Neuronal stem cell (in vitro differentiated cells): ENCODE measurements at regions not wholly inside any gene's neighbourhood (a gene's known extent, or its start where the extent isn't known, plus 50 kb on each side); places are given as distances from the start of the nearest gene placed in this dataset.

ENCODE experiments used
- DNase-seq: peaks from one replicate; pipeline ENCODE4 v3.0.0-alpha.2; 2013; ENCODE audit warnings: low spot score
- H2AFZ ChIP-seq: one replicate; pipeline ENCODE4 v1.6.1; 2013; ENCODE audit warnings: mild to moderate bottlenecking, low read length, inconsistent platforms
- H2AK5ac ChIP-seq: 2 replicates; pipeline ENCODE4 v1.6.1; 2013; ENCODE audit warnings: low read depth, mild to moderate bottlenecking, inconsistent platforms, low read length, moderate library complexity, mixed read lengths
- H2BK120ac ChIP-seq: 2 replicates; pipeline ENCODE4 v1.6.1; 2013; ENCODE audit warnings: low read depth, mild to moderate bottlenecking, inconsistent platforms, low read length, moderate library complexity, mixed read lengths
- H2BK12ac ChIP-seq: one replicate; pipeline ENCODE4 v1.6.1; 2013; ENCODE audit warnings: low read length, inconsistent platforms
- H2BK15ac ChIP-seq: 2 replicates; pipeline ENCODE4 v1.6.1; 2013; ENCODE audit warnings: mild to moderate bottlenecking, low read length, inconsistent platforms, mixed read lengths
- H2BK5ac ChIP-seq: one replicate; pipeline ENCODE4 v1.6.1; 2013; ENCODE audit warnings: inconsistent platforms, mild to moderate bottlenecking, low read length, moderate library complexity
- H3K14ac ChIP-seq: one replicate; pipeline ENCODE4 v1.6.1; 2013; ENCODE audit warnings: low read length, inconsistent platforms
- H3K18ac ChIP-seq: 2 replicates; pipeline ENCODE4 v1.6.1; 2013; ENCODE audit warnings: low read length, inconsistent platforms
- H3K23ac ChIP-seq: 2 replicates; pipeline ENCODE4 v1.6.1; 2013; ENCODE audit warnings: low read depth, mild to moderate bottlenecking, mixed read lengths, low read length, inconsistent platforms; ENCODE audit not compliant: poor library complexity
- H3K27ac ChIP-seq: replicated peaks from 3 replicates; pipeline ENCODE4 v1.5.1; 2013; ENCODE audit warnings: low read length, inconsistent platforms
- H3K27me3 ChIP-seq, 3 experiments: 2 replicates each; pipeline ENCODE4 v1.6.1; 2013; ENCODE audit warnings: low read length in 3 of 3, mild to moderate bottlenecking in 2 of 3, inconsistent platforms in 1 of 3, low read depth in 1 of 3, mixed read lengths in 1 of 3, moderate library complexity in 1 of 3; ENCODE audit not compliant: control insufficient read depth in 3 of 3, insufficient read depth in 3 of 3
- H3K36me3 ChIP-seq, 2 donors: replicated peaks in 1 of 2; 2 replicates each; pipeline ENCODE4 v1.6.1; 2013; ENCODE audit warnings: low read length in 2 of 2; ENCODE audit not compliant: control insufficient read depth in 2 of 2, insufficient read depth in 2 of 2
- H3K4ac ChIP-seq: 2 replicates; pipeline ENCODE4 v1.6.1; 2013; ENCODE audit warnings: inconsistent platforms, mild to moderate bottlenecking, low read length, moderate library complexity
- H3K4me1 ChIP-seq, 2 donors: 1 replicate in 1 of 2; 2 replicates in 1 of 2; pipeline ENCODE4 v1.6.1; 2013; ENCODE audit warnings: low read length in 2 of 2, low read depth in 1 of 2; ENCODE audit not compliant: control insufficient read depth in 2 of 2, insufficient read depth in 1 of 2
- H3K4me2 ChIP-seq: one replicate; pipeline ENCODE4 v1.6.1; 2013; ENCODE audit warnings: mild to moderate bottlenecking, low read length, inconsistent platforms; ENCODE audit not compliant: insufficient read depth, poor library complexity, severe bottlenecking
- H3K4me3 ChIP-seq, 2 donors: 2 replicates each; pipeline ENCODE4 v1.5.1; 2013; ENCODE audit warnings: low read length in 2 of 2, mild to moderate bottlenecking in 2 of 2, inconsistent platforms in 1 of 2, moderate library complexity in 1 of 2
- H3K79me1 ChIP-seq: one replicate; pipeline ENCODE4 v1.6.1; 2013; ENCODE audit warnings: low read depth, mild to moderate bottlenecking, inconsistent platforms, low read length, moderate library complexity
- H3K9ac ChIP-seq: one replicate; pipeline ENCODE4 v1.6.1; 2013; ENCODE audit warnings: mild to moderate bottlenecking, low read depth, low read length, inconsistent platforms; ENCODE audit not compliant: poor library complexity
- H3K9me3 ChIP-seq, 2 donors: replicated peaks in 1 of 2; 2 replicates each; pipeline versions ENCODE3 to v1.6.1; 2013; ENCODE audit warnings: low read length in 2 of 2, mild to moderate bottlenecking in 2 of 2, inconsistent platforms in 1 of 2, low read depth in 1 of 2, mixed read lengths in 1 of 2, moderate library complexity in 1 of 2; ENCODE audit not compliant: control insufficient read depth in 2 of 2, insufficient read depth in 1 of 2
- H4K8ac ChIP-seq: one replicate; pipeline ENCODE4 v1.6.1; 2013; ENCODE audit warnings: low read depth, mild to moderate bottlenecking, inconsistent platforms, low read length, moderate library complexity
- H4K91ac ChIP-seq: one replicate; pipeline ENCODE4 v1.6.1; 2013; ENCODE audit warnings: low read length, low read depth, mild to moderate bottlenecking, inconsistent platforms; ENCODE audit not compliant: poor library complexity
- WGBS, 2 donors: extraction: QIAGEN DNeasy Blood & Tissue Kit; methylation state at CpG; one replicate each; pipeline ENCODE4 v1.1.7; 2013; ENCODE audit warnings: missing lambda C conversion rate in 2 of 2, mixed read lengths in 1 of 2; ENCODE audit not compliant: insufficient read length in 2 of 2, insufficient replicate concordance in 1 of 2; ENCODE audit errors: extremely low coverage in 2 of 2; 5-methylcytosine and 5-hydroxymethylcytosine counted together

- H3K27ac ChIP-seq = peak overlapping the region; percentile 38
- H2AK5ac ChIP-seq = no peak overlapping the region
- H2BK12ac ChIP-seq = no peak overlapping the region
- no peak overlapping the region for H4K8ac ChIP-seq
- H3K9me3 ChIP-seq = peaks cover 0 to 5% of the 10 kb centered on the region in 2 donors
- no peak overlapping the region for H3K4ac ChIP-seq
- H3K9ac ChIP-seq = no peak overlapping the region
- H2BK120ac ChIP-seq = no peak overlapping the region
- no peak overlapping the region for H3K23ac ChIP-seq
- H2AFZ ChIP-seq = peak overlapping the region; percentile 84
- H3K14ac ChIP-seq = no peak overlapping the region
- H3K36me3 ChIP-seq = no peaks in the 10 kb centered on the region
- H3K4me3 ChIP-seq = no peak overlapping the region
- no peak overlapping the region for H2BK15ac ChIP-seq
- H3K27me3 ChIP-seq = no peaks in the 10 kb centered on the region
- no peak for DNase-seq
- no peaks in the 10 kb centered on the region for H3K79me1 ChIP-seq
- no CpG with 5 or more reads among the region's 7 CpGs for WGBS, 2 donors
- peak overlapping the region; percentile 40 for H3K18ac ChIP-seq
- no peak overlapping the region for H2BK5ac ChIP-seq
- H3K4me2 ChIP-seq = no peak overlapping the region
- H4K91ac ChIP-seq = no peak overlapping the region
- peaks cover 0 to 4% of the 10 kb centered on the region in 2 donors for H3K4me1 ChIP-seq
Measured at GRCh38 chr5:164119806-164120447, 614.5 kb downstream of the MAT2B start.

- Histone ChIP-seq H3K18ac (no peak overlapping the region), H2BK12ac (no peak overlapping the region), H3K4ac (no peak overlapping the region), H3K9ac (no peak overlapping the region), H3K23ac (no peak overlapping the region), H2AFZ (no peak overlapping the region), H4K8ac (no peak overlapping the region), H2BK120ac (no peak overlapping the region), H2AK5ac (no peak overlapping the region), H3K9me3 (peaks cover 6 to 11% of the 10 kb centered on the region in 2 donors), H2BK5ac (no peak overlapping the region), H3K79me1 (no peaks in the 10 kb centered on the region), H3K4me1 (no peaks in the 10 kb centered on the region), H3K14ac (no peak overlapping the region), H3K27me3 (no peaks in the 10 kb centered on the region), H3K4me3 (no peak overlapping the region), H3K27ac (no peak overlapping the region), H2BK15ac (no peak overlapping the region), H3K36me3 (no peaks in the 10 kb centered on the region), H4K91ac (no peak overlapping the region), H3K4me2 (no peak overlapping the region)
- WGBS, 2 donors = no CpG with 5 or more reads among the region's 2 CpGs
- DNase-seq = no peak
Measured at GRCh38 chr5:164127527-164127926, 622.1 kb downstream of the MAT2B start.

- Histone ChIP-seq H3K36me3 (no peaks in the 10 kb centered on the region), H2BK5ac (no peak overlapping the region), H3K9ac (no peak overlapping the region), H4K91ac (no peak overlapping the region), H3K9me3 (peaks cover 11 to 14% of the 10 kb centered on the region in 2 donors), H2BK15ac (no peak overlapping the region), H3K18ac (no peak overlapping the region), H4K8ac (no peak overlapping the region), H3K4me2 (no peak overlapping the region), H3K23ac (no peak overlapping the region), H3K79me1 (no peaks in the 10 kb centered on the region), H2AFZ (no peak overlapping the region), H3K4ac (no peak overlapping the region), H3K4me3 (no peak overlapping the region), H3K4me1 (no peaks in the 10 kb centered on the region), H2AK5ac (no peak overlapping the region), H3K27ac (no peak overlapping the region), H3K14ac (no peak overlapping the region), H3K27me3 (no peaks in the 10 kb centered on the region), H2BK120ac (no peak overlapping the region), H2BK12ac (no peak overlapping the region)
- no peak for DNase-seq
- no CpG with 5 or more reads among the region's 2 CpGs for WGBS, 2 donors
Measured at GRCh38 chr5:164132358-164132757, 626.9 kb downstream of the MAT2B start.

GRCh38 chr5:164137095-164137494 lies 631.7 kb downstream of the MAT2B start:
- Histone ChIP-seq H3K18ac (no peak overlapping the region), H4K91ac (no peak overlapping the region), H3K4me3 (no peak overlapping the region), H3K4ac (no peak overlapping the region), H2BK15ac (no peak overlapping the region), H3K23ac (no peak overlapping the region), H3K14ac (no peak overlapping the region), H3K4me1 (no peaks in the 10 kb centered on the region), H2AK5ac (no peak overlapping the region), H3K9ac (no peak overlapping the region), H3K4me2 (no peak overlapping the region), H2AFZ (no peak overlapping the region), H3K79me1 (no peaks in the 10 kb centered on the region), H3K27me3 (no peaks in the 10 kb centered on the region), H3K9me3 (peaks cover 6 to 8% of the 10 kb centered on the region in 2 donors), H3K36me3 (no peaks in the 10 kb centered on the region), H2BK120ac (no peak overlapping the region), H3K27ac (no peak overlapping the region), H2BK5ac (no peak overlapping the region), H4K8ac (no peak overlapping the region), H2BK12ac (no peak overlapping the region)
- no peak for DNase-seq
- WGBS, 2 donors = no CpG with 5 or more reads among the region's 8 CpGs
